ENCODE measurements at regions not wholly inside any gene's neighbourhood (a gene's known extent, or its start where the extent isn't known, plus 50 kb on each side); places are given as distances from the start of the nearest gene placed in this dataset.

GRCh38 chr4:4641254-4641653 lies 99.4 kb upstream of the STX18 start:
- H3K4me1 Mint-ChIP-seq = no peaks in the 10 kb centered on the region
- no peak overlapping the region for H3K27ac ChIP-seq (ENCODE audit: low read depth, low read length)
- POLR2A ChIA-PET = no interaction called here
- CTCF ChIA-PET = no interaction called here
- no peak for DNase-seq
- peaks cover 2 to 7% (median 3%) of the 10 kb centered on the region in 3 donors for H3K36me3 Mint-ChIP-seq
- H3K27me3 Mint-ChIP-seq = peaks cover 0 to 2% of the 10 kb centered on the region in 2 donors
- no peaks in the 10 kb centered on the region for H3K36me3 ChIP-seq (ENCODE audit: insufficient read depth, low read length)
- H3K9me3 ChIP-seq (ENCODE audit: low read length) = no peaks in the 10 kb centered on the region
- no peaks in the 10 kb centered on the region for H3K27me3 ChIP-seq (ENCODE audit: insufficient read depth, low read length, poor library complexity, severe bottlenecking)
- H3K4me3 Mint-ChIP-seq = no peak overlapping the region
- no peaks in the 10 kb centered on the region for H3K4me1 ChIP-seq (ENCODE audit: insufficient read depth, low read length)
- H3K4me3 ChIP-seq (ENCODE audit: low read length) = no peak overlapping the region
- no peaks in the 10 kb centered on the region for H3K9me3 Mint-ChIP-seq
- no peak overlapping the region for H3K27ac Mint-ChIP-seq

GRCh38 chr4:4640692-4641091 lies 98.8 kb upstream of the STX18 start:
- Histone ChIP-seq H3K4me1 (ENCODE audit: insufficient read depth, low read length) (no peaks in the 10 kb centered on the region), H3K4me3 (ENCODE audit: low read length) (no peak overlapping the region), H3K27ac (ENCODE audit: low read depth, low read length) (no peak overlapping the region), H3K9me3 (ENCODE audit: low read length) (no peaks in the 10 kb centered on the region), H3K36me3 (ENCODE audit: insufficient read depth, low read length) (no peaks in the 10 kb centered on the region), H3K27me3 (ENCODE audit: insufficient read depth, low read length, poor library complexity, severe bottlenecking) (no peaks in the 10 kb centered on the region)
- H3K27me3 Mint-ChIP-seq = peaks cover 0 to 2% of the 10 kb centered on the region in 2 donors
- no peaks in the 10 kb centered on the region for H3K4me1 Mint-ChIP-seq
- H3K4me3 Mint-ChIP-seq = no peak overlapping the region
- ChIA-PET POLR2A (no interaction called here), CTCF (no interaction called here)
- peaks cover 2 to 5% (median 4%) of the 10 kb centered on the region in 3 donors for H3K36me3 Mint-ChIP-seq
- DNase-seq = no peak
- peak overlapping the region in 1 of 8 donors; percentile 23 for H3K27ac Mint-ChIP-seq
- no peaks in the 10 kb centered on the region for H3K9me3 Mint-ChIP-seq

DNA sequence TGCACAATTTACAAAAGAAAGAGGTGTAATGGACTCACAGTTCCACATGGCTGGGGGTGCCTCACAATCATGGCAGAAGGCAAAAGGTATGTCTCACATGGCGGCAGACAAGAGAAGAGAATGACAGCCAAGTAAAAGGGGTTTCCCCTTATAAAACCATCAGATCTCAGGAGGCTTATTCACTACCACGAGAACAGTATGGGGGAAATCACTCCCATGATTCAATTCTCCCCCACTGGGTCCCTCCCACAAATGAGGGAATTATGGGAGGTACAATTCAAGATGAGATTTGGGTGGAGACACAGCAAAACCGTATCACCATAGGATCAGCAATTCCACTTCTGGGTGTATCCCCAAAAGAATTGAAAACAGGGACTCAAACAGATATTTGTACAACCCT lies 97.5 kb upstream of the STX18 start:
- Histone ChIP-seq H3K4me1 (ENCODE audit: insufficient read depth, low read length) (no peaks in the 10 kb centered on the region), H3K27ac (ENCODE audit: low read depth, low read length) (no peak overlapping the region), H3K4me3 (ENCODE audit: low read length) (no peak overlapping the region), H3K9me3 (ENCODE audit: low read length) (no peaks in the 10 kb centered on the region), H3K27me3 (ENCODE audit: insufficient read depth, low read length, poor library complexity, severe bottlenecking) (no peaks in the 10 kb centered on the region), H3K36me3 (ENCODE audit: insufficient read depth, low read length) (no peaks in the 10 kb centered on the region)
- Mint-ChIP-seq H3K27me3 (peaks cover 0 to 2% of the 10 kb centered on the region in 2 donors), H3K4me3 (no peak overlapping the region), H3K36me3 (peaks cover 2 to 7% (median 4%) of the 10 kb centered on the region in 3 donors), H3K9me3 (no peaks in the 10 kb centered on the region), H3K27ac (no peak overlapping the region), H3K4me1 (no peaks in the 10 kb centered on the region)
- POLR2A ChIA-PET = no interaction called here
- DNase-seq = no peak
- CTCF ChIA-PET = no interaction called here

- no peaks in the 10 kb centered on the region for H3K4me1 ChIP-seq (ENCODE audit: insufficient read depth, low read length)
- H3K36me3 Mint-ChIP-seq = peaks cover 7 to 10% (median 9%) of the 10 kb centered on the region in 3 donors
- no peak overlapping the region for H3K4me3 ChIP-seq (ENCODE audit: low read length)
- DNase-seq = no peak
- ChIA-PET CTCF (interaction anchor here (0.7 kb wide), 1 partner anchor 27 kb away, joined by 4 read pairs; no protein-coding TSS in a partner anchor), POLR2A (no interaction called here)
- no peak overlapping the region for H3K27ac Mint-ChIP-seq
- no peaks in the 10 kb centered on the region for H3K27me3 ChIP-seq (ENCODE audit: insufficient read depth, low read length, poor library complexity, severe bottlenecking)
- H3K9me3 Mint-ChIP-seq = no peaks in the 10 kb centered on the region
- peaks cover 0 to 2% of the 10 kb centered on the region in 2 donors for H3K27me3 Mint-ChIP-seq
- no peaks in the 10 kb centered on the region for H3K36me3 ChIP-seq (ENCODE audit: insufficient read depth, low read length)
- H3K9me3 ChIP-seq (ENCODE audit: low read length) = no peaks in the 10 kb centered on the region
- no peak overlapping the region for H3K27ac ChIP-seq (ENCODE audit: low read depth, low read length)
- no peak overlapping the region for H3K4me3 Mint-ChIP-seq
- H3K4me1 Mint-ChIP-seq = no peaks in the 10 kb centered on the region
These were observed 95.9 kb upstream of the STX18 start for GRCh38 chr4:4637710-4638109.

DNA sequence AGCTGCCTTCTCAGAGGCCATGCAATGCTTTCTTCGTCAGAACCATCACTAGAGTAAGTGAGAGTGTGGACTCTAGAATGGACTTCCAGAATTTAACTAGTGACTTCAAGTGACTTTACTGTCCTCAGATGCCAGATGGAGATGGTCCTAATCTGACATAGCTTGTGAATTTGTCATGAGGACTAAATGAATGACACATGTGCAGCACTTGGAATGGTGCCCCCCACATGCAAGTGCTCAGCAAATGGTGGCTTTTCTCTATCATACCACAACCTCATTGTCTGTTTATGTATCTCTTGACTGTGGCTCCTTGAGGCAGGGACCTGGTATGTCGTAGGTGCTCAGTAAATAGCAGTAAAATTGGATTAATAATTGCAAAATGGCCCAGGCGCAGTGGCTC lies 91.6 kb upstream of the STX18 start:
- Histone ChIP-seq H3K4me1 (ENCODE audit: insufficient read depth, low read length) (no peaks in the 10 kb centered on the region), H3K36me3 (ENCODE audit: insufficient read depth, low read length) (no peaks in the 10 kb centered on the region), H3K27ac (ENCODE audit: low read depth, low read length) (no peak overlapping the region), H3K27me3 (ENCODE audit: insufficient read depth, low read length, poor library complexity, severe bottlenecking) (no peaks in the 10 kb centered on the region), H3K9me3 (ENCODE audit: low read length) (no peaks in the 10 kb centered on the region), H3K4me3 (ENCODE audit: low read length) (no peak overlapping the region)
- H3K27me3 Mint-ChIP-seq = peaks cover 0 to 2% of the 10 kb centered on the region in 2 donors
- H3K27ac Mint-ChIP-seq = no peak overlapping the region
- no peak for DNase-seq
- H3K4me3 Mint-ChIP-seq = no peak overlapping the region
- H3K9me3 Mint-ChIP-seq = no peaks in the 10 kb centered on the region
- peaks cover 6 to 7% (median 7%) of the 10 kb centered on the region in 3 donors for H3K36me3 Mint-ChIP-seq
- CTCF ChIA-PET = interaction anchor here (1.6 kb wide), 1 partner anchor 10 kb away, joined by 4 read pairs; no protein-coding TSS in a partner anchor
- POLR2A ChIA-PET = no interaction called here
- no peaks in the 10 kb centered on the region for H3K4me1 Mint-ChIP-seq

DNA sequence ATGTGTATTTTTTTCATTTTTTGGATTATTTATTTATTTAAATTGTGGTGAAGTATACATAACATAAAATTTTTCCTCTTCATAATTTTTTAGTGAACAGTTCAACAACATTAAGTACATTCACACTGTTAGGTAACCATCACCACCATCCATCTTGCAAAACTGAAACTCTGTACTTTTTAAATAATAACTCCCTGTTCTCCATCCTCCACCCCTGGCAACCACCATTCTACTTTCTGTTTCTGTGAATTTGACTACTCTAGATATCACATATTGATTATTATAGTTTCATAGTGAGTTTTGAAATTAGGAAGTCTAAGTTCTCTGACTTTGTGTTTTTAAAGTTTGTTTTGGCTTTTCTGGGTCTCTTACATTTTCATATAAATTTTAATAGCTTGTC lies 89.3 kb upstream of the STX18 start:
- no peak overlapping the region for H3K4me3 Mint-ChIP-seq
- Histone ChIP-seq H3K36me3 (ENCODE audit: insufficient read depth, low read length) (no peaks in the 10 kb centered on the region), H3K27me3 (ENCODE audit: insufficient read depth, low read length, poor library complexity, severe bottlenecking) (no peaks in the 10 kb centered on the region), H3K4me3 (ENCODE audit: low read length) (no peak overlapping the region), H3K27ac (ENCODE audit: low read depth, low read length) (no peak overlapping the region), H3K4me1 (ENCODE audit: insufficient read depth, low read length) (no peaks in the 10 kb centered on the region), H3K9me3 (ENCODE audit: low read length) (no peaks in the 10 kb centered on the region)
- peaks cover 3 to 9% (median 9%) of the 10 kb centered on the region in 3 donors for H3K36me3 Mint-ChIP-seq
- no peak for DNase-seq
- no peaks in the 10 kb centered on the region for H3K9me3 Mint-ChIP-seq
- POLR2A ChIA-PET = no interaction called here
- H3K4me1 Mint-ChIP-seq = no peaks in the 10 kb centered on the region
- H3K27me3 Mint-ChIP-seq = no peaks in the 10 kb centered on the region
- no peak overlapping the region for H3K27ac Mint-ChIP-seq
- CTCF ChIA-PET = no interaction called here

GRCh38 chr4:4627906-4628305 lies 86.1 kb upstream of the STX18 start:
- H3K9me3 ChIP-seq (ENCODE audit: low read length) = no peaks in the 10 kb centered on the region
- no peak overlapping the region for H3K27ac ChIP-seq (ENCODE audit: low read depth, low read length)
- DNase-seq = no peak
- no peak overlapping the region for H3K4me3 ChIP-seq (ENCODE audit: low read length)
- Mint-ChIP-seq H3K27me3 (no peaks in the 10 kb centered on the region), H3K27ac (peak overlapping the region in 1 of 8 donors; percentile 43), H3K4me1 (no peaks in the 10 kb centered on the region), H3K9me3 (no peaks in the 10 kb centered on the region), H3K36me3 (peaks cover 0 to 4% (median 2%) of the 10 kb centered on the region in 3 donors), H3K4me3 (no peak overlapping the region)
- CTCF ChIA-PET = no interaction called here
- H3K36me3 ChIP-seq (ENCODE audit: insufficient read depth, low read length) = no peaks in the 10 kb centered on the region
- H3K27me3 ChIP-seq (ENCODE audit: insufficient read depth, low read length, poor library complexity, severe bottlenecking) = no peaks in the 10 kb centered on the region
- H3K4me1 ChIP-seq (ENCODE audit: insufficient read depth, low read length) = no peaks in the 10 kb centered on the region
- POLR2A ChIA-PET = no interaction called here

- no peak for DNase-seq
- H3K27ac Mint-ChIP-seq = no peak overlapping the region
- Histone ChIP-seq H3K9me3 (ENCODE audit: low read length) (no peaks in the 10 kb centered on the region), H3K27me3 (ENCODE audit: insufficient read depth, low read length, poor library complexity, severe bottlenecking) (no peaks in the 10 kb centered on the region), H3K27ac (ENCODE audit: low read depth, low read length) (no peak overlapping the region), H3K4me1 (ENCODE audit: insufficient read depth, low read length) (no peaks in the 10 kb centered on the region), H3K4me3 (ENCODE audit: low read length) (no peak overlapping the region), H3K36me3 (ENCODE audit: insufficient read depth, low read length) (no peaks in the 10 kb centered on the region)
- H3K9me3 Mint-ChIP-seq = no peaks in the 10 kb centered on the region
- ChIA-PET CTCF (interaction anchor here (1.0 to 1.1 kb wide), 2 partner anchors 8 to 10 kb away, joined by 3 read pairs; no protein-coding TSS in a partner anchor), POLR2A (no interaction called here)
- H3K27me3 Mint-ChIP-seq = no peaks in the 10 kb centered on the region
- peaks cover 0 to 3% (median 2%) of the 10 kb centered on the region in 3 donors for H3K36me3 Mint-ChIP-seq
- H3K4me3 Mint-ChIP-seq = no peak overlapping the region
- H3K4me1 Mint-ChIP-seq = no peaks in the 10 kb centered on the region
These were observed 85.3 kb upstream of the STX18 start for GRCh38 chr4:4627111-4627510.

DNA sequence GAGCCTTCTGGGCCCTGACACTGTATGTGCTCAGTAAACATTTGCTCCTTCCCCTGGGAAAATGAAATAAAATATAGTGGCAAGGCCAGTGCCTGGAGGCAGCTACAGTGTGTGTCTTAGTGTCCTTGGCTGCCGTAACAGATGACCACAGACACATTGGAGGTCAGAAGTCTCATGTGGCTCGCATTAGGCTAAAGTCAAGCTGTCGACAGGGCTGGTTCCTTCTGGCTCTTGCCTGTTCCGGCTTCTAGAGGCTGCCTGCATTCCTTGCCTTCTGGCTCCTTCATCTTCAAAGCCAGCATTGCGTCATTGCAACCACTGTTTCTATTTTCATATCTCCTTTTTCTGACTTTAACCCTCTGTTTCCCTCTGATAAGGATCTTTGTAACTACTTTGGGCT lies 83.6 kb upstream of the STX18 start:
- no peaks in the 10 kb centered on the region for H3K9me3 ChIP-seq (ENCODE audit: low read length)
- Mint-ChIP-seq H3K4me1 (no peaks in the 10 kb centered on the region), H3K4me3 (no peak overlapping the region), H3K27ac (no peak overlapping the region), H3K27me3 (no peaks in the 10 kb centered on the region), H3K9me3 (no peaks in the 10 kb centered on the region), H3K36me3 (peaks cover 0 to 15% (median 2%) of the 10 kb centered on the region in 3 donors)
- no peaks in the 10 kb centered on the region for H3K27me3 ChIP-seq (ENCODE audit: insufficient read depth, low read length, poor library complexity, severe bottlenecking)
- no peaks in the 10 kb centered on the region for H3K4me1 ChIP-seq (ENCODE audit: insufficient read depth, low read length)
- POLR2A ChIA-PET = no interaction called here
- H3K27ac ChIP-seq (ENCODE audit: low read depth, low read length) = no peak overlapping the region
- DNase-seq = no peak
- no peak overlapping the region for H3K4me3 ChIP-seq (ENCODE audit: low read length)
- no peaks in the 10 kb centered on the region for H3K36me3 ChIP-seq (ENCODE audit: insufficient read depth, low read length)
- CTCF ChIA-PET = no interaction called here

Measured in CD8-positive, alpha-beta memory T cell (primary cell).